22Rv1 (cell line): ENCODE measurements at regions not wholly inside any gene's neighbourhood (a gene's known extent, or its start where the extent isn't known, plus 50 kb on each side); places are given as distances from the start of the nearest gene placed in this dataset.

Experiments used
- ZFX ChIP-seq: fragments of 450-650 bp; IDR thresholded peaks from 2 replicates; pipeline ENCODE4 v1.6.1; 2017; ENCODE audit warnings: antibody characterized with exemption, borderline replicate concordance
- TF ChIP-seq, protein P1 (sequence below): fragments of 450-650 bp; IDR thresholded peaks from 2 replicates; pipeline ENCODE4 v1.5.1; 2017; ENCODE audit warnings: mild to moderate bottlenecking

- TF ChIP-seq, protein P1, sequence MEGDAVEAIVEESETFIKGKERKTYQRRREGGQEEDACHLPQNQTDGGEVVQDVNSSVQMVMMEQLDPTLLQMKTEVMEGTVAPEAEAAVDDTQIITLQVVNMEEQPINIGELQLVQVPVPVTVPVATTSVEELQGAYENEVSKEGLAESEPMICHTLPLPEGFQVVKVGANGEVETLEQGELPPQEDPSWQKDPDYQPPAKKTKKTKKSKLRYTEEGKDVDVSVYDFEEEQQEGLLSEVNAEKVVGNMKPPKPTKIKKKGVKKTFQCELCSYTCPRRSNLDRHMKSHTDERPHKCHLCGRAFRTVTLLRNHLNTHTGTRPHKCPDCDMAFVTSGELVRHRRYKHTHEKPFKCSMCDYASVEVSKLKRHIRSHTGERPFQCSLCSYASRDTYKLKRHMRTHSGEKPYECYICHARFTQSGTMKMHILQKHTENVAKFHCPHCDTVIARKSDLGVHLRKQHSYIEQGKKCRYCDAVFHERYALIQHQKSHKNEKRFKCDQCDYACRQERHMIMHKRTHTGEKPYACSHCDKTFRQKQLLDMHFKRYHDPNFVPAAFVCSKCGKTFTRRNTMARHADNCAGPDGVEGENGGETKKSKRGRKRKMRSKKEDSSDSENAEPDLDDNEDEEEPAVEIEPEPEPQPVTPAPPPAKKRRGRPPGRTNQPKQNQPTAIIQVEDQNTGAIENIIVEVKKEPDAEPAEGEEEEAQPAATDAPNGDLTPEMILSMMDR, result no peak
- TF ChIP-seq ZFX, result no peak
Measured at GRCh38 chr7:81492240-81492639, 277.6 kb downstream of the HGF start.
